22Rv1 (cell line): ENCODE measurements at regions not wholly inside any gene's neighbourhood (a gene's known extent, or its start where the extent isn't known, plus 50 kb on each side); places are given as distances from the start of the nearest gene placed in this dataset.

Experiments
- ZFX ChIP-seq: fragments of 450-650 bp; IDR thresholded peaks from 2 replicates; pipeline ENCODE4 v1.6.1; 2017; ENCODE audit warnings: antibody characterized with exemption, borderline replicate concordance
- TF ChIP-seq, protein P1 (sequence below): fragments of 450-650 bp; IDR thresholded peaks from 2 replicates; pipeline ENCODE4 v1.5.1; 2017; ENCODE audit warnings: mild to moderate bottlenecking

DNA sequence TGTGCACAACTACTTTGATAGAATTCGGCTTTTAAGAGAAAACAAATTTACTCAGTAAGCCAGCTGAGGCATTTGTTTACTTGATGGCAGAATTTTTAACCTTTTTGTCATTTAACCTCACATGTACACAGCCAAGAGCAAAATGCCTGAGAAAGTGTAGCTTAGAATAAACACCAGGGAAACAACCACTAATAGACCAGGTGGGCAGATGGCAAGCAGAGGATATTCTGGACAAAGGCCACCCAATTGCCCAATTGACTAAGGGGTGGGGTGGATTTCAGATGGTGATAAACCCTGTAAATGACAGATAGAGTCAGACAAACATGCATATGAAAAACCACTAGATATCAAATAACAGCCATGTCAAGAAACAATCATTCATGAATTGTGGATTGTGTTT is 190.7 kb upstream of the FBXL4 start:
- TF ChIP-seq, protein P1, sequence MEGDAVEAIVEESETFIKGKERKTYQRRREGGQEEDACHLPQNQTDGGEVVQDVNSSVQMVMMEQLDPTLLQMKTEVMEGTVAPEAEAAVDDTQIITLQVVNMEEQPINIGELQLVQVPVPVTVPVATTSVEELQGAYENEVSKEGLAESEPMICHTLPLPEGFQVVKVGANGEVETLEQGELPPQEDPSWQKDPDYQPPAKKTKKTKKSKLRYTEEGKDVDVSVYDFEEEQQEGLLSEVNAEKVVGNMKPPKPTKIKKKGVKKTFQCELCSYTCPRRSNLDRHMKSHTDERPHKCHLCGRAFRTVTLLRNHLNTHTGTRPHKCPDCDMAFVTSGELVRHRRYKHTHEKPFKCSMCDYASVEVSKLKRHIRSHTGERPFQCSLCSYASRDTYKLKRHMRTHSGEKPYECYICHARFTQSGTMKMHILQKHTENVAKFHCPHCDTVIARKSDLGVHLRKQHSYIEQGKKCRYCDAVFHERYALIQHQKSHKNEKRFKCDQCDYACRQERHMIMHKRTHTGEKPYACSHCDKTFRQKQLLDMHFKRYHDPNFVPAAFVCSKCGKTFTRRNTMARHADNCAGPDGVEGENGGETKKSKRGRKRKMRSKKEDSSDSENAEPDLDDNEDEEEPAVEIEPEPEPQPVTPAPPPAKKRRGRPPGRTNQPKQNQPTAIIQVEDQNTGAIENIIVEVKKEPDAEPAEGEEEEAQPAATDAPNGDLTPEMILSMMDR, result no peak
- TF ChIP-seq ZFX, result no peak
